ENCODE measurements at regions not wholly inside any gene's neighbourhood (a gene's known extent, or its start where the extent isn't known, plus 50 kb on each side); places are given as distances from the start of the nearest gene placed in this dataset.

GRCh38 chr1:114290776-114291175 lies 137.1 kb upstream of the SYT6 start:
- TF ChIP-seq CTCF (IDR thresholded peaks at IDR 0.05) (no peak), ZFX (IDR thresholded peaks at IDR 0.05; ENCODE audit: borderline replicate concordance) (no peak)

Data from 22Rv1 (cell line).